Inflammatory macrophage treated with lipopolysaccharide for 1 hour (primary cell): ENCODE measurements at regions not wholly inside any gene's neighbourhood (a gene's known extent, or its start where the extent isn't known, plus 50 kb on each side); places are given as distances from the start of the nearest gene placed in this dataset.
"Not testable (repeated sequence)": the region's sequence is repeated elsewhere in the genome, so short reads cannot be mapped to it uniquely, and the experiment has no call there.

ENCODE experiments used
- DNase-seq, 2 donors: peaks; one replicate each; pipeline ENCODE4 v3.0.0-alpha.2; 2020 to 2022

- peak in 1 of 2 donors; percentile 12 for DNase-seq
Observed at GRCh38 chr6:84581494-84582259, 182.7 kb downstream of the TBX18 start.

- DNase-seq, result no peak
Observed at GRCh38 chr6:84579404-84579803, 185.0 kb downstream of the TBX18 start.

- no peak for DNase-seq
Observed at GRCh38 chr6:84576029-84576428, 188.4 kb downstream of the TBX18 start.

- no peak for DNase-seq
Observed at GRCh38 chr6:84575264-84575663, 189.1 kb downstream of the TBX18 start.

GRCh38 chr6:84569882-84570281, 194.5 kb downstream of the TBX18 start:
- DNase-seq, result no peak

GRCh38 chr6:84568971-84569370, 195.4 kb downstream of the TBX18 start:
- DNase-seq, result no peak

- not testable (repeated sequence) for DNase-seq
Observed at GRCh38 chr6:84565718-84566117, 198.7 kb downstream of the TBX18 start.

- no peak for DNase-seq
Observed at GRCh38 chr6:84560436-84561390, 203.7 kb downstream of the TBX18 start.

GRCh38 chr6:84556541-84557335, 207.7 kb downstream of the TBX18 start:
- no peak for DNase-seq

GRCh38 chr6:84554706-84555105, 209.7 kb downstream of the TBX18 start:
- DNase-seq, result no peak

- no peak for DNase-seq
Observed at GRCh38 chr6:84554074-84554473, 210.3 kb downstream of the TBX18 start.

- no peak for DNase-seq
Observed at GRCh38 chr6:84553527-84553926, 210.9 kb downstream of the TBX18 start.

GRCh38 chr6:84551797-84552196, 212.6 kb downstream of the TBX18 start:
- no peak for DNase-seq

GRCh38 chr6:84549917-84550316, 214.5 kb downstream of the TBX18 start:
- DNase-seq, result no peak

- no peak for DNase-seq
Observed at GRCh38 chr6:84547341-84547801, 217.0 kb downstream of the TBX18 start.

GRCh38 chr6:84546427-84546914, 217.9 kb downstream of the TBX18 start:
- DNase-seq, result no peak

- no peak for DNase-seq
Observed at GRCh38 chr6:84539122-84539856, 225.1 kb downstream of the TBX18 start.

GRCh38 chr6:84536885-84537638, 227.3 kb downstream of the TBX18 start:
- DNase-seq, result no peak

GRCh38 chr6:84528201-84528600, 236.2 kb downstream of the TBX18 start:
- no peak for DNase-seq

- DNase-seq, result no peak
Observed at GRCh38 chr6:84526631-84527030, 237.8 kb downstream of the TBX18 start.

- DNase-seq, result no peak
Observed at GRCh38 chr6:84525907-84526306, 238.5 kb downstream of the TBX18 start.
